Skin of body (tissue), 1 donor: ENCODE measurements at regions not wholly inside any gene's neighbourhood (a gene's known extent, or its start where the extent isn't known, plus 50 kb on each side); places are given as distances from the start of the nearest gene placed in this dataset.
"Not testable (repeated sequence)": the region's sequence is repeated elsewhere in the genome, so short reads cannot be mapped to it uniquely, and the experiment has no call there.

Experiments
- DNase-seq: peaks from one replicate; lab custom pipeline; 2025; lab: John Stamatoyannopoulos, UW

DNA sequence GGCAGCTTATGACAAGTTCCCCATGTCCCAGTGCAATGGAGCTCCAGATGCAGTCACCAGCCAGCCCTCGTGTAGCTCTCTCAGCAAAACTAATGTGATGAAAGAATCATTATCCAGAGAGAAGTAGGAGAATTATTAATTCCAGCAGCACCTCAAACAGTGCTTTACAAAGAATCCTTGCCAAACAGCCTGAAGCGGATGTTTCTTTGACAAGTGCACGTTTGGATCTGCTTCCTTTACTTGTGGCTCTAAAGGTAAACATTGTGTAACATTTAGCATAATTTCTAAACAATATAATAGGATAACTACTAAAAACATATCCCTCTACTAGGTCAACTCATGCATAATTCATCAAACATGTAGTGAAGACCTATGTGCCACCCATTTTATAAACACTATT is 197.0 kb downstream of the FAM181B start:
- DNase-seq: no peak

DNA sequence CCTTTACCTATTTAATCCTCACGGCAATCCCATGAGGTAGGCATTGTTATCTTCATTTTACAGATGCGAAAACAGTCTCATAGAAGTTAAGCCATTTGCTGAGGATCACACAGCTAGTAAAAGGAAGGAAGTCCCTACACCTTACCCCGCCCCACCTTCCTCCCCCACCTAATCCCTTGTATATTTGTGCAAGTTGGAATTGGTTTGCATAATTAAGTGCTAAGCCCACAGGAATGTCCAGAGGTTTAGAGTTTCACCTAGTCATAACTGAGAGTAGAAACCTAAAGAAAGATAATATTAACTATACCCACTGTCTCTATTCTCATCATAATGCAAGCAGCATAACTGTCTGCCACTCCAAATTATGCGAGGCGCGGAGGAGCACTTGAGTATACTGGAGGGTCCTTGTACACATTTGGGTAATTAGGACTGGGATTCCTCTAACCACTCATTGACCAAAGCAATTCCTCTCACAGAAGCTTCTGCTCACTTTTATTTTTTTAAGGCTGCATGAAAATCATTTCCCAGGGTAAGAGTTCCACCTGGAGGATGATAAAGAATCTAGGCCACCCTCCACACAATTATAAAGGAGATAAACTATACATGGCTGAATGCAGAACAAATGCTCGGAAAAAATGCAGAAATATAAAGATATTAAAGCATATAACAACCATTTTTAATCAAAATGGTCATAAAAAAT is 199.9 kb downstream of the FAM181B start:
- DNase-seq: no peak

DNA sequence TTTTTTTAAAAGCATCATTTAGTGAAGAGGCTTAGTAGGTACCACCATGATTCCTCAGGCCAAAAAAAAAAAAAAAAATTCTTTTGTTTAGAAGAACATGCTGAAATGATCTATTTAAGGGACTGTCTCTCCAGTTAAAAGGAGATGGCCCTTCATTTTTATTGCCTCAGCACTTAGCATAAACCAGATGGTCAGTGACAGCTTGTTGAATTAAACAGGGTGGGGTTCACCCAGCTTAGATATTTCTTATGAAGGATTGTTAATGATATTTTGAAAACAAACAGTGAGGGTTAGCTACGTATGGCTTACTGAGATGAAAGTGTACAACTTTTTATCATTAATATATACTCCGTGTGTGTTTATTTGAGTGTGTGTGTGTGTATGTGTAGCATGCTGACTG is 203.7 kb downstream of the FAM181B start:
- DNase-seq: no peak

DNA sequence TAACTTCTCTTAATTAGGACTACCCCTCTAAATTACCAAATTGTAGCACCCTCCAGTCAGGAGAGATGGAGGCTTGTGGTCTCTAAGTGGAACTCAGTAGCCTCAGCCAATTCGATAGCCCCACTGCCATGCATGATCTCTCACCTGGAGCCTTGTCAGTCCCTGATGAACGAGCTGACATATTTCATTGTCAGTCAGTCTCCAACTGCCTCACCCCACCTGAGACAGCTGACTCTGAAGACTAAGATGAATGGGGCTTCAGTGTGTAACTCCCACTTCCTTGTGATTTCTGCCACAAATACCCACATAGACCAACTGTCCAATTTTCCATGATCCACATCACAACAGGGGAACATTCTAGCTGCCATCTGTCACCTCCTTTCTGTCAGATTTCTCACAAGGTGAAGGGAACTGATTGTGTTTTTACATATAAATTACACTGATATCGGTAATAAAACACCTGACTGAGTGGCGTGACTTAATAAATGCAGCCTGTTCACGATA is 206.5 kb downstream of the FAM181B start:
- DNase-seq: no peak

DNA sequence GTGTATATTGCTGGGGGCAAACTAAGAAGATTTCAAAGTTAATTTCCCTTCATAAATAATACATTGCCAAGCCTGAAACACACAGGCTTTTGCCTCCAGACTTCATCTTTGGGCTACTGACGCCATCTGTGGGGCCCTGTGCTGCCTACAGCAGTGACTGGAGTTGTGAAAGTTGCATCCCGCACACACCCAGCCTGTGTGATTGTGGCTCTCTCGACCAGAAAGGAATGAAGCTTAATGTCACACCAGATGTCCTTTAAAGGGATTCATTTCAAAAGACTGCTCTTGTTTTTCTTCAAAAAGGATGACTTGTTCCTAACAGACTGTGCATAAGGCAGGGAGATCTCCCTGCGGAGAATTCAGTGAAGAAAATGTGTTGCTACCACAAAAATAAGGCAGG is 210.5 kb downstream of the FAM181B start:
- DNase-seq: no peak

DNA sequence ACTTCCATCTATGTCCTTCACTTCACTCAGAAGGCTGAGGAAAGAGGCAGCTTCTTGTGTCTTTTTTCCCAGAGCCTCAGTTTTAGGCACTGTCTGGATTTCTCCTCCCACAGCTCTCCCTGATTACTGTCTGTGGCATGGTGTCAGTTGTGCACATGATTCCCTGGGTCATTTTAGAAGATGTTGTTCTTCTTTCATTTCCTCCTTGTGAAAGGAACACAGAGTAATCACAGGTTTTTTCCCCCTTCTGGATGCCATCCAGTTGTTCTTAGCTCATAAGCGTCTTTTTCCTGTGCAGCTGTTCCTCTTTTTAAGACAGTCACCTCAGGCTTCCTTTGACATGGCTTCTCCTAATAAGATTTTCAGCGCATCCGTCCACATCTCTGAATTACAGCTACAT is 212.2 kb downstream of the FAM181B start:
- no peak for DNase-seq

DNA sequence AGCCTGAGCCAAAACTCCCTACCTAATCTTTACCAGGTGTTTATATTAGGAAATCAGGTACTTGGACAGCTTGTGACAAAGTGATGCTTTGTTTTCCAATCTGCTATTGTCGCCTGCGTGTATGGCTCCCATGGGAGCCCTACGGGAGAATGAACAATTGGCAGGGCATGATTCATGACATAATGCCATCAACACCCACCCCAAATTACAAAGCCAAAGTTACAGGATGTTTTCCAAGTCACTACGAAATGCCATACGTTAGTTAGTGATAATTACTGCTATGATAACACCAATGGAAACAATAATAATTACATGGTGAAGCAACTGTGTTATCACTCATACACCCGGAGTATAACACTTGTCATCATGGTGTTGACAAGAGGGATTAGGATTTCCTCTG is 226.4 kb downstream of the FAM181B start:
- no peak for DNase-seq

DNA sequence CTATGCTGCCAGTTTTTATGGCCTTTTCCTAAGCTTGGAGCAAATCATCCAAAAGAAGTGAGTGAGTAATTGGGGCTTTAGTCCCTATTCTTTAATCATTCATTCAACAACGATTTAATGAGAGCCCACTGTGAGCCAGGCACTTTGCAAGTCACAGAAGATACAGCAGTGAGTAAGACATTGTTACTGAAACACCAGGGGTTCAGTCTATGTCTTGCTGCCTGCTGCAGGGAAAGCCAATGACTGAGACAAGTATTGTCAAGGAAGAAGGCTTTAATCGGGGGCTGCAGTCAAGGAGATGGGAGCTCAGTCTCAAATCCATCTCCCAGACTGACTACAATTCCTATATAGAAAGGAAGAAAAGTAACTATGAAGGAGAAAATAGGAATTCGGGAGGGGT is 228.3 kb downstream of the FAM181B start:
- no peak for DNase-seq

DNA sequence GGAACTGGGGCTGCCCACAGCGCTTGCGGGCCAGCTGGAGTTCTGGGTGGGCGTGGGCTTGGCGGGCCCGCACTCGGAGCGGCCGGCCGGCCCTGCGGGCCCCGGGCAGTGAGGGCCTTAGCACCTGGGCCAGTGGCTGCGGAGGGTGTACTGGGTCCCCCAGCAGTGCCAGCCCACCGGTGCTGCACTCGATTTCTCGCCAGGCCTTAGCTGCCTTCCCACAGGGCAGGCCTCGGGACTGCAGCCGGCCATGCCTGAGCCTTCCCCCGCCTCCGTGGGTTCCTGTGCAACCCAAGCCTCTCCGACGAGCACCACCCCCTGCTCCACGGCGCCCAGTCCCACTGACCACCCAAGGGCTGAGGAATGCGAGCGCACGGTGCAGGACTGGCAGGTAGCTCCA is 232.5 kb downstream of the FAM181B start:
- DNase-seq: not testable (repeated sequence)

DNA sequence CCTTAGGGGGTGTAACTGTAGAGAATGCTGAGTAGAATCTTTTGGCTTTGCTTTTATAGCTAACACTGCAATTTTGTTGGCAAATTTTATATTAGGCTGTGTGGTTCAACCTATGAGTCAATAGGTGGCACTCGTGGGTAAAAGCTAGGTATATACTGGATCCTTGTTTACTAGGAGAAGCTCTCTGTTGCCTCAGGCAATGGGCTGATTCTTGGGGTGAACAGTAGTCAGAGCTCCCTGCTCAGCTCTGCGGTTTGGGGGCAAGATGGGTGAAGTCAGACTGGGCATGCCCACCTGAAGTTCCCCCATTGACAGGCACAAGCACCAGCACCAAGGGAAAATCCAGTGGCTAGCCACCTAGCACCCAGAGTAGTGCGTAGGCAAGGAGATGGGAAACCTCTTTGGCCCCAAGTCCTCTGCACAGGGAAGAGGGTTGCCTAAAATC is 238.7 kb downstream of the FAM181B start:
- DNase-seq: no peak

DNA sequence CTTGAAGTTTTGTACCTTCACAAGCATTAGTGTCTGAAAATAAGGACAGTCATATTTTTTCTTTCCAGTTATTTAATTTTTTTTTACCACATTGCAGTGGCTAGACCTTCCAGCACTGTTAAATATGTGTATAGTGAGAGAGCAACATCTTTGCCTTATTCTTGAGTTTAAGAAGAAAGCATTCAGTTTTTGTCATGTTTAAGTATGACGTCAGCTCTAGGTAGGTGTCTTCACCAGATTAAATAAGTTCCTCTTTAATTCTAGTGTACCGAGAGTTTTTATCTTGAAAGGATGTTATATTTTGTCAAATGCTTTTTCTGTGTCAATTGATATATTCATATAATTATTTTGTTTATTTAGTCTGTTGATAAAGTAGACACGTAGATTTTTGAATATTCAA is 258.8 kb downstream of the FAM181B start:
- no peak for DNase-seq

DNA sequence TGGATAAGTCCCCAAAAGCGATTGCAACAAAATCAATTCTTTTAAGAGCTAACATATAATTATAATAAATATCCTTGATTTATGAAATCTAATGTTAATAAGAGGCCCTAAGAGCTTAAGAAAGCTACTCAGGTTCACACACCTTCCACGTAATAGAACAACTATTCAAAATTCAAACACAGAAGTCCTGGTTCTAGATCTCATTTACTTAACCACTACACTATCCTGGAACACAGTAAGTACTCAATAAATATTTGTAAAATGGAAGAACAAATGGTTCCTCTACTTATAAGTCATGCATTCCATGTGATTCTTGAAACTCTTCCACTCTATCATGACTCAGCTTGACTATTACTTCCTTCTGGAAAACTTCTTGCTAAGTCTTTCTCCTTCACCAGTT is 268.2 kb downstream of the FAM181B start:
- DNase-seq: no peak

DNA sequence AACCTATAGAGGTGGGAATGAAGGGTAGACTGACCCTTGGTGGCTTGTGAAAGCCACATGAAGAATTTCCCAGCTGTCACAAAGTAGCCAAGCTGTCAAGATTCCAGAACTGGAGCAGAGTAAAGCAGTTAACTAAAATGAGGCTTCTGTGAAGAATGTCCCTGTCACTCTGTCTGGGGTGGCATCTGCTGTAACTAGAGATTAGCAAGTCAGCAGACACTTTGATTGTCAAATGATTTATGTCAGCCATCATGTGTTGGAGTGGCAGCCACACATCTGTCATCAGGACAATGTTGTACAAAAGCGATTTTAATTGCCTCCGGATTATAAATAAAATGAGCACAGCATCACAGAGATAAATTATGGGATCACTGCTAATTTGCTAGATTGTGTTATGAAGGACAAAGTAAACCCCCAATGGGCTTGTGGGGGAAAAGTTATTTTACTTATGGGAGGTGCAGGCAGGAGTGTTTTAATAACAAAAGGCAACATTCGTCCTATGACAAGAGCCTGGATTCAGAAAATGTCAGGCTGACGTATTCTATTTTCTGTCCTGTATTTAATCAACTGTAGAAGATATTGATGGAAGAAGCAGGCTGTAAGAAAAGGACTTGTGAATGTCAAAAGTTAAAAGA is 270.9 kb downstream of the FAM181B start:
- DNase-seq: no peak

DNA sequence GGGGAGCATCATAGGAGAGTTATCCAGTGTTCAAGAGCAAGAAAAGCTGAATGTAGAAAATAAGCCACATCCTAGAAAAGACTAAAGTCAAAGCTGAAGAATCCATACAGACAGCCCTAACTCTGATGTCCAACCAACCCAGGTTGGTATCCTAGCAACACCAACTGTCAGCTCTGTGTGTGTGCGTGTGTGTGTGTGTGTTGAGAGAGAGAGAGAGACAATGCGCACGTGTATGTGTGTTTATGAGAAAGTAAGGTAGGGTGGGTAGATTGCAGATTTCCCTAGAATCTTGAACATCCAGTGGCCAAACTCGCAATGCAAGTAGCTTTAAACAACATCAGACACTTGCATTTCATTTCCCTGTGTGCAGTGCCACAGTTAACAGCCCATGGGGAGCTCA is 274.9 kb downstream of the FAM181B start:
- DNase-seq: no peak

DNA sequence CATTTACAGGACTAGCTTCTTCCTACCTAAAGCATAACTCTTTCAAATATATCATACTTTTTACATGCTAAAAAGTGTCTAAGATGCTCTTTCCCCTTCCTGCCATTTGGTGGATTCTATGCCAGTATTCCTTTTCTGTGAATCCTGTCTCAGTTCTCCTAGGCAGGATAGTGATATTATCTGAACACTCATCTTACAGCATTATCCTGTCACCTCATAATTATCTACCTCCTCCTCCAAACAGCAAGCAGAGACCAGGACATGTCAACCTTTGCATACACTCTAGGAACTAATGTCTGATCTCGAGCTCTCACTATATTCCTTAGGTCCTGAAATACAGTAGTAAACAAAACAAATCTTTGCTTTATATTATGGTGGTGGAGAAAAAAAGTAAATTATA is 275.5 kb downstream of the FAM181B start:
- no peak for DNase-seq

DNA sequence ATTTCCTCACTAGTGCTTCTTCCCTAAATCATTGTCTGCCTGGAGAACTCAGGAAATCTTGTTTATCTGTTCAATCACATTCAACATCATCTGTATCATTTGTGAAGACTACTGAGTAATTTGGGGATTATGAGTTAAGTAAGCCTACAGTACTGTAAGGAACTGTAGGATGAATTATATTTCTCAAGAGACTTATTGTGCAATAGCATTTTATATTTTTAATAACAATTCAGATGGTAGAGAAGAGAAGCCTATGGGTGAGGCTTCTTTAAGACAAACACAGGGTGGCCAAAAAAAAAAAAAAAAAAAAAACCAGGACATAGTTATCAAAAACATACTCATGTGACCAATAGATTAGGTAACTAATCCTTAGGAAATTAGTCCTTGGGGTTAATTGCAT is 282.7 kb downstream of the FAM181B start:
- DNase-seq: no peak

DNA sequence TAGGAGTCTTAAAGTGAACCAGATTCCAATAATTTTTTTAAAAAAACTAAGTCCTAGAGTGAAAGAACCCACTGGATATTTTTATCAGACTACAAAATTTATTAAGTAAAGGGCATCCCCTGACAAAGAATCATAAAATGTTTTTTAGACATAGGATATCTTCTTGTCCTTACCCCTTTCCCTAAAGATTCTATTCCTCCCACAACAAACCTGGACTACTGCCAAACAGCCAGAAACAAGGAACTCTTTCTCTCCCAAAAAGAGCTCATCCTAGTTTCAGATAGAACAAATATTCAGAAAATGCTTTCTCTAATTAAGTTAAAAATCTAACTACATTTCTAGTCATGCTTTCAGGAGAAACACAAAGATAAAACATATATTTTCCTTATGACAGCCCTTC is 327.1 kb downstream of the FAM181B start:
- DNase-seq: no peak

DNA sequence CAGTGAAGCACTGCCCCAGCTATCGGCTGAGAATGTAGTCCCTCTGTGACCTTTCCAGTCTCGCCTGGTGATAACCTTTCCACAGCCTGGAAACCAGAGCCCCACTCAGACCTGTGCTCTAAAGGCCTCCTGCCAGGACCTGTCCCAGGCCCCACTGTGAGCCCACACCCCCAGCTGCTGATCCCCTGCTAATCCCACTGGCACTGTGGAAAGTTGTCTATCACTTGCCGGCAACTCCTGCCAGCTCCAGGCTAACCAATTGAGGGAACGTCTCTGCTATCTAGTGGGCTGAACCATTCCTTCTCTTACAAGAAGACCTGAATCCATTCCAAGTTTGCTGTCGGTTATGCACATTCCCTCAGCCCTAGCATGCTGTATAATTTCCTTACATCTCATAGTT is 328.2 kb downstream of the FAM181B start:
- no peak for DNase-seq

DNA sequence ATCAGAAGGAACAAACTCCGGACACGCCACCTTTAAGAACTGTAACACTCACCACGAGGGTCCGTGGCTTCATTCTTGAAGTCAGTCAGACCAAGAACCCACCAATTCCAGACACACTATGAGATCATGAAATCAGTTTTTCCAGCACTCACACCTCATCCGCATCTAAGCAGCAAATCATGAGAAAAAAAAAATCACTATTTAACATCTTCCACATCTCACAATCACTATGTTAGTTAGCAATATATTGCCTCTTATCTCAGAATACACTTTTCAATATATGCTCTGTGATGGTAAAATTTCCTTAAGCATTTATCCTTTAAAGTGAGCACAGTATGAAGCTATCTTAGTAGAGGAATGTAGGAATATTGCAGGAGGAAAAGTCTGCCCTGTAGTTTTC is 328.7 kb downstream of the FAM181B start:
- no peak for DNase-seq

DNA sequence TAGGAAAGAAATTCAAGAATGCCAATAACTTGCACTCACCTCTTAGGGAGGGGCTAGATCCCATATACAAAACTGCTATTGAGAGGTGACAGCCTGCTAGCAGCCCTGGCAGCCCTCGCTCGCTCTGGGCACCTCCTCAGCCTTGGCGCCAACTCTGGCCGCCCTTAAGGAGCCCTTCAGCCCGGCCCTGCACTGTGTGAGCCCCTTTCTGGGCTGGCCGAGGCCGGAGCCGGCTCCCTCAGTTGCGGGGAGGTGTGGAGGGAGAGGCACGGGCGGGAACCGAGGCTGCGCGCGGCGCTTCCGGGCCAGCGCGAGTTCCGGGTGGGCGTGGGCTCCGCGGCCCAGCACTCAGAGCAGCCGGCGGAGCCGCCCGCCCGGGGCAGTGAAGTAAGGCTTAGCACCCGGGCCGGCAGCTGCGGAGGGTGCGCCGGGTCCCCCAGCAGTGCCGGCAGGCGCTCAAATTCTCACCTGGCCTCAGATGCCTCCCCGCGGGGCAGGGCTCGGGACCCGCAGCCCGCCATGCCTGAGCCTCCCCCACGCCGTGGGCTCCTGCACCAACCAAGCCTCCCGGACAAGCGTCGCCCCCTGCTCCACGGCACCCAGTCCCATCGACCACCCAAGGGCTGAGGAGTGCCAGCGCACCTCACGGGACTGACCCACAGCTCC is 329.9 kb downstream of the FAM181B start:
- no peak for DNase-seq

DNA sequence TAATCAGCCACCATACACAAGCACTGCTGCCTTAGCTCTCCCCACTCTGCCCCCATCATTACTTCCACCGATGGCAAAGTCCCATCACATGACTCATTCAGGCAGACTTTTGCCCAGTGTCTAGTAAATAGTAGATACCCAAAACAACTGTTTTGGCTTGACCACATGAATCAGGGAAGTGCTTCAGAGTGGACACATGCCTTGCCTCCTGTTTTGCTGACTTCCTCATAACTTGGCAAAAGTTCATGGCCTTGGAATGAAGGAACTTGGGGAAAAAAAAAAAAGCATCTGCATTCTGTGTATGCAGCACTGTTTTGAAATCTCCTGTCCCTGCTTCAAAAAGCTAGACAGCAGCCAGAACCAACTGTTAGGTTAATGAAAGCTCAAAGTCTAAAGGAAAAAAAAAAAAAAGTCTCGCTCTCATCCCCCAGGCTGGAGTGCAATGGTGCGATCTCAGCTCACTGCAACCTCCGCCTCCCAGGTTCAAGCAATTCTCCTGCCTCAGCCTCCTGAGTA is 335.3 kb downstream of the FAM181B start:
- DNase-seq: no peak

DNA sequence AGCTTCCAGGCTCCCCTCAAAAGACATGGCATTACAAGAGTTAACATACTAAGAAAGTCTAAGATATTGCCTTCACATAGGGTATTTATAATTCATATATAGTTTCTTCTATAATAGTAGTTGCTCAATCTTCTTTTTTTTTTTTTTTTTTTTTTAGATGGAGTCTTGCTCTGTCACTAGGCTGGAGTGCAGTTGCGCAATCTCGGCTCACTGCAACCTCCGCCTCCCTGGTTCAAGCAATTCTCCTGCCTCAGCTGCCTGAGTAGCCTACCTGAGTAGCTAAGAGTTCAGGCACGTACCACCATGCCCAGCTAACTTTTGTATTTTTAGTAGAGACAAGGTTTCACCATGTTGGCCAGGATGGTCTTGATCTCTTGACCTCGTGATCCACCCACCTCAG is 337.0 kb downstream of the FAM181B start:
- DNase-seq: not testable (repeated sequence)

DNA sequence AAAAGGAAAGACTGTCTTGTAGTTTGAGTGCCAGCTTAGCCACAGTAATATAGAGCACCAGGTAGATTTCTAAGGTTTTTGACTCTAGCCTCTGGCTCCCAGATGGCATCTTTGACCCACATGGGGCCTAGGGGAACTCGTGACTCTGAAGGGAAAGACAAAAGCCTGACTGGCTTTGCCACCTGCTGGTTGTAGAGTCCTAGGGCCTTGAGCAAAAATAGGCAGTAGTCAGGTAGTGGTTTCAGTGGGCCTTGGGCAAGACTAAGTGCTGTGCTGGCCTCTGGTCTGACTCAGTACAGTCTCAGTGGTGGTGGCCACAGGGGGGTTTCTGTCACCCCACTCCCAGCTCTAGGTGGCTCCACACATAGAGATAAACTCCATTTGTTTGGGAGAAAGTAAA is 349.4 kb downstream of the FAM181B start:
- DNase-seq: no peak
